ENCODE measurements at regions not wholly inside any gene's neighbourhood (a gene's known extent, or its start where the extent isn't known, plus 50 kb on each side); places are given as distances from the start of the nearest gene placed in this dataset.

DNA sequence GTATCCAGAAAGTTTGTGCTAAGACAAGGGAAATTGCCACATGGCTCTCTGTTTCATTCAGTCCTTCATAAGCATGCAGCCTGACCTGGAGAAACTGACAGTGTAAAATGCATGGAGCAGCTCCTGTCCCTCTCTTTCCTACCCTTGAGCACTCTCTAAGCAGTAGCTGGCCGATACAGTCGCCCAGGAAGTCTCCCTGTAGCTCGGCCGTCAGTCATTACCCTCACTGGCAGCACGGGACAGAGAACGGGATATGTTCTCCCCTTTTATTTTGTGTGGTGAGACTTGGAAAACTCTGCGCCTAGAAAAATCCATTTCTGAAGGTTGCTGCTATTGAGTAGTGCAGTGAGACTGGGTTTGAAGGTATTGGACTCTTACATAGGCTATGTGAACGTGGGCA lies 56.8 kb upstream of the KCNMB1 start:
- Histone ChIP-seq H3K79me1 (ENCODE audit: low read depth in 1 of 2, low read length in 2 of 2) (no peaks in the 10 kb centered on the region), H3K27ac (ENCODE audit: insufficient read depth, low read length) (no peak overlapping the region), H2BK20ac (ENCODE audit: low read depth, low read length) (no peak overlapping the region), H3K9me3 (ENCODE audit: control insufficient read depth, insufficient read depth, low read length) (no peaks in the 10 kb centered on the region), H2AK9ac (replicated peaks; ENCODE audit: low read depth, low read length, poor library complexity) (no peak overlapping the region), H3K9ac (ENCODE audit: low read depth, low read length) (no peak overlapping the region), H2BK5ac (ENCODE audit: low read depth, low read length, poor library complexity, severe bottlenecking) (no peak overlapping the region), H4K20me1 (ENCODE audit: insufficient read depth, low read length) (no peaks in the 10 kb centered on the region), H3K56ac (ENCODE audit: extremely low read depth, insufficient read depth, low read length) (no peak overlapping the region), H3K36me3 (ENCODE audit: control insufficient read depth, insufficient read depth, low read length) (no peaks in the 10 kb centered on the region), H4K8ac (ENCODE audit: low read depth in 2 of 2, low read length in 2 of 2) (no peak overlapping the region), H3K4me3 (ENCODE audit: insufficient read depth, low read depth, low read length) (no peak overlapping the region), H3K4me1 (ENCODE audit: control insufficient read depth, insufficient read depth, low read length) (no peaks in the 10 kb centered on the region), H2AK5ac (ENCODE audit: low read depth, low read length) (no peak overlapping the region), H3K4ac (ENCODE audit: low read depth, low read length) (no peak overlapping the region), H2BK120ac (ENCODE audit: low read depth, low read length) (no peak overlapping the region), H3K23ac (ENCODE audit: low read depth, low read length) (no peak overlapping the region), H3K27me3 (ENCODE audit: control insufficient read depth, insufficient read depth, low read length) (no peaks in the 10 kb centered on the region), H4K91ac (ENCODE audit: insufficient read depth, low read depth, low read length) (no peak overlapping the region), H3K18ac (ENCODE audit: low read depth, low read length) (no peak overlapping the region), H2BK15ac (ENCODE audit: low read depth, low read length) (no peak overlapping the region), H2AFZ (replicated peaks; ENCODE audit: low read length, poor library complexity) (no peak overlapping the region), H3K4me2 (ENCODE audit: low read depth, low read length) (no peak overlapping the region), H3K9me1 (ENCODE audit: insufficient read depth, low read length) (no peaks in the 10 kb centered on the region), H3K14ac (replicated peaks; ENCODE audit: low read depth, low read length) (no peak overlapping the region), H4K5ac (ENCODE audit: low read depth, low read length) (no peak overlapping the region)
- ATAC-seq (ENCODE audit: low read depth) (no peak), DNase-seq (no peak)
- dilution Hi-C loops (cut with HindIII; ENCODE audit: low sequenced_read_pairs, unreplicated experiment), result no loop called here
- WGBS, 2 experiments (ENCODE audit: extremely low coverage in 2 of 2, insufficient read length in 1 of 2), result no CpG with 5 or more reads among the region's 8 CpGs
- intact Hi-C loops (cut with micrococcal nuclease), result no loop called here
- TF ChIP-seq CEBPB (IDR thresholded peaks at IDR 0.05; ENCODE audit: low read depth, low read length), result no peak
- TF ChIP-seq, protein P1, sequence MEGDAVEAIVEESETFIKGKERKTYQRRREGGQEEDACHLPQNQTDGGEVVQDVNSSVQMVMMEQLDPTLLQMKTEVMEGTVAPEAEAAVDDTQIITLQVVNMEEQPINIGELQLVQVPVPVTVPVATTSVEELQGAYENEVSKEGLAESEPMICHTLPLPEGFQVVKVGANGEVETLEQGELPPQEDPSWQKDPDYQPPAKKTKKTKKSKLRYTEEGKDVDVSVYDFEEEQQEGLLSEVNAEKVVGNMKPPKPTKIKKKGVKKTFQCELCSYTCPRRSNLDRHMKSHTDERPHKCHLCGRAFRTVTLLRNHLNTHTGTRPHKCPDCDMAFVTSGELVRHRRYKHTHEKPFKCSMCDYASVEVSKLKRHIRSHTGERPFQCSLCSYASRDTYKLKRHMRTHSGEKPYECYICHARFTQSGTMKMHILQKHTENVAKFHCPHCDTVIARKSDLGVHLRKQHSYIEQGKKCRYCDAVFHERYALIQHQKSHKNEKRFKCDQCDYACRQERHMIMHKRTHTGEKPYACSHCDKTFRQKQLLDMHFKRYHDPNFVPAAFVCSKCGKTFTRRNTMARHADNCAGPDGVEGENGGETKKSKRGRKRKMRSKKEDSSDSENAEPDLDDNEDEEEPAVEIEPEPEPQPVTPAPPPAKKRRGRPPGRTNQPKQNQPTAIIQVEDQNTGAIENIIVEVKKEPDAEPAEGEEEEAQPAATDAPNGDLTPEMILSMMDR (conservative IDR thresholded peaks at IDR 0.05; ENCODE audit: low read depth, low read length), result no peak
- TF ChIP-seq, protein P2, sequence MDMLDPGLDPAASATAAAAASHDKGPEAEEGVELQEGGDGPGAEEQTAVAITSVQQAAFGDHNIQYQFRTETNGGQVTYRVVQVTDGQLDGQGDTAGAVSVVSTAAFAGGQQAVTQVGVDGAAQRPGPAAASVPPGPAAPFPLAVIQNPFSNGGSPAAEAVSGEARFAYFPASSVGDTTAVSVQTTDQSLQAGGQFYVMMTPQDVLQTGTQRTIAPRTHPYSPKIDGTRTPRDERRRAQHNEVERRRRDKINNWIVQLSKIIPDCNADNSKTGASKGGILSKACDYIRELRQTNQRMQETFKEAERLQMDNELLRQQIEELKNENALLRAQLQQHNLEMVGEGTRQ (IDR thresholded peaks at IDR 0.05; ENCODE audit: low read depth, low read length), result no peak
- POLR2A ChIA-PET (ENCODE audit: unreplicated experiment), result no interaction called here
- no TSS peak for BruUV-seq (replicated peaks)
- in situ Hi-C loops (cut with MboI; ENCODE audit: low sequenced_read_pairs), result no loop called here
- CTCF ChIA-PET, result no interaction called here
